NCI-H146 treated with DMSO at 0.1 percent for 48 hours (cell line): ENCODE measurements at regions not wholly inside any gene's neighbourhood (a gene's known extent, or its start where the extent isn't known, plus 50 kb on each side); places are given as distances from the start of the nearest gene placed in this dataset.

ENCODE experiments used
- DNase-seq: peaks from one replicate; lab custom pipeline; 2025; ENCODE audit not compliant: unreplicated experiment; lab: John Stamatoyannopoulos, UW

- DNase-seq: no peak
Measured at GRCh38 chr1:56320464-56321149, 258.8 kb downstream of the PLPP3 start.

- DNase-seq: no peak
Measured at GRCh38 chr1:56317722-56318121, 261.6 kb downstream of the PLPP3 start.

- no peak for DNase-seq
Measured at GRCh38 chr1:56315293-56315942, 263.9 kb downstream of the PLPP3 start.

GRCh38 chr1:56313560-56313959 is 265.8 kb downstream of the PLPP3 start:
- DNase-seq: no peak

- DNase-seq: no peak
Measured at GRCh38 chr1:56311766-56312165, 267.6 kb downstream of the PLPP3 start.

- no peak for DNase-seq
Measured at GRCh38 chr1:56310945-56311344, 268.4 kb downstream of the PLPP3 start.

- no peak for DNase-seq
Measured at GRCh38 chr1:56309065-56309464, 270.3 kb downstream of the PLPP3 start.

GRCh38 chr1:56304975-56305374 is 274.4 kb downstream of the PLPP3 start:
- no peak for DNase-seq

- no peak for DNase-seq
Measured at GRCh38 chr1:56303805-56304204, 275.6 kb downstream of the PLPP3 start.

GRCh38 chr1:56302878-56303277 is 276.5 kb downstream of the PLPP3 start:
- DNase-seq: no peak

- DNase-seq: no peak
Measured at GRCh38 chr1:56301791-56302190, 277.6 kb downstream of the PLPP3 start.

GRCh38 chr1:56300836-56301235 is 278.5 kb downstream of the PLPP3 start:
- DNase-seq: no peak

GRCh38 chr1:56298866-56299265 is 280.5 kb downstream of the PLPP3 start:
- DNase-seq: no peak

- no peak for DNase-seq
Measured at GRCh38 chr1:56297904-56298303, 281.5 kb downstream of the PLPP3 start.

- DNase-seq: no peak
Measured at GRCh38 chr1:56297208-56297607, 282.2 kb downstream of the PLPP3 start.

GRCh38 chr1:56295949-56296929 is 283.1 kb downstream of the PLPP3 start:
- DNase-seq: no peak

GRCh38 chr1:56291374-56291919 is 287.9 kb downstream of the PLPP3 start:
- no peak for DNase-seq

- no peak for DNase-seq
Measured at GRCh38 chr1:56289260-56289659, 290.1 kb downstream of the PLPP3 start.

- DNase-seq: no peak
Measured at GRCh38 chr1:56287721-56288120, 291.6 kb downstream of the PLPP3 start.

GRCh38 chr1:56286956-56287355 is 292.4 kb downstream of the PLPP3 start:
- no peak for DNase-seq

- no peak for DNase-seq
Measured at GRCh38 chr1:56286506-56286905, 292.9 kb downstream of the PLPP3 start.
